PC-9 (cell line): ENCODE measurements at regions not wholly inside any gene's neighbourhood (a gene's known extent, or its start where the extent isn't known, plus 50 kb on each side); places are given as distances from the start of the nearest gene placed in this dataset.

Experiments used
- BruUV-seq: library from RNA; stranded (reverse); fragments of 400-500 nt; replicated peaks from 2 replicates; lab custom pipeline; 2021; lab: Mats Ljungman, UMichigan
- CTCF ChIA-PET: fragments of 300-600 bp; sonication (Branson Sonifier 250); formaldehyde crosslinking; loops from one replicate; lab custom pipeline; 2022; ENCODE audit warnings: antibody characterized with exemption; lab: Charles Lee
- POLR2A ChIA-PET: fragments of 300-600 bp; sonication (Branson Sonifier 250); formaldehyde crosslinking; loops from one replicate; lab custom pipeline; 2022; ENCODE audit warnings: antibody characterized with exemption; ENCODE audit not compliant: unreplicated experiment; lab: Charles Lee
- DNase-seq, 2 experiments: peaks; one replicate each; pipeline versions ENCODE4 v3.0.0 to v3.0.0-alpha.2; 2015 to 2022; ENCODE audit warnings: mixed read lengths in 1 of 2
- H2AFZ ChIP-seq: fragments of 200-600 bp; sonication (generic); 2 replicates; pipeline ENCODE4 v1.8.1; 2017; ENCODE audit warnings: antibody characterized with exemption
- H3F3A ChIP-seq: fragments of 200-600 bp; sonication (generic); 2 replicates; pipeline ENCODE4 v1.8.1; 2017; ENCODE audit warnings: antibody characterized with exemption, mild to moderate bottlenecking, low read depth; ENCODE audit not compliant: insufficient read depth
- H3K27ac ChIP-seq: fragments of 200-600 bp; sonication (generic); 2 replicates; pipeline ENCODE4 v1.6.1; 2016; ENCODE audit warnings: mixed run types
- H3K27me3 ChIP-seq: fragments of 200-600 bp; sonication (generic); 2 replicates; pipeline ENCODE4 v1.6.1; 2016; ENCODE audit warnings: low read depth, mixed run types; ENCODE audit not compliant: insufficient read depth
- H3K36me3 ChIP-seq: fragments of 200-600 bp; sonication (generic); 2 replicates; pipeline ENCODE4 v1.6.1; 2016; ENCODE audit warnings: low read depth, mixed run types
- H3K4me1 ChIP-seq: fragments of 200-600 bp; sonication (generic); replicated peaks from 2 replicates; pipeline ENCODE4 v1.6.1; 2016; ENCODE audit warnings: mixed run types; ENCODE audit not compliant: insufficient read depth
- H3K4me2 ChIP-seq: fragments of 200-600 bp; sonication (generic); 2 replicates; pipeline ENCODE4 v1.6.1; 2017; ENCODE audit warnings: mixed run types
- H3K4me3 ChIP-seq: fragments of 200-600 bp; sonication (generic); 2 replicates; pipeline ENCODE4 v1.6.1; 2016; ENCODE audit warnings: mixed run types
- H3K79me2 ChIP-seq: fragments of 200-600 bp; sonication (generic); 2 replicates; pipeline ENCODE4 v1.6.1; 2017; ENCODE audit warnings: low read depth, mixed run types
- H3K9me2 ChIP-seq: fragments of 200-600 bp; sonication (generic); 2 replicates; pipeline ENCODE4 v1.8.1; 2017; ENCODE audit warnings: mild to moderate bottlenecking; ENCODE audit not compliant: insufficient read depth
- H3K9me3 ChIP-seq: fragments of 200-600 bp; sonication (generic); 2 replicates; pipeline ENCODE4 v1.8.1; 2016; ENCODE audit warnings: low read depth; ENCODE audit not compliant: insufficient read depth
- H4K20me1 ChIP-seq: fragments of 200-600 bp; sonication (generic); 2 replicates; pipeline ENCODE4 v1.8.1; 2017; ENCODE audit not compliant: insufficient read depth
- CTCF ChIP-seq: fragments of 200-600 bp; sonication (generic); conservative IDR thresholded peaks from 2 replicates; pipeline ENCODE4 v1.6.1; 2017; ENCODE audit warnings: mixed run types, antibody characterized with exemption, mild to moderate bottlenecking, moderate library complexity
- EZH2 ChIP-seq: fragments of 200-600 bp; sonication (generic); IDR thresholded peaks from 2 replicates; pipeline ENCODE4 v1.8.0; 2017; ENCODE audit warnings: antibody characterized with exemption, low read depth
- intact Hi-C: fragments of 100-400 bp; cut with micrococcal nuclease; formaldehyde crosslinking; loops from one replicate; pipeline ENCODE4 v1.10.0; 2022; ENCODE audit not compliant: unreplicated experiment

GRCh38 chr6:164792666-164793065, 516.7 kb downstream of the C6orf118 start:
- CTCF ChIA-PET: no interaction called here
- Histone ChIP-seq H3K4me2 (no peak overlapping the region), H3K9me2 (no peaks in the 10 kb centered on the region), H2AFZ (no peak overlapping the region), H3K4me1 (no peaks in the 10 kb centered on the region), H3K27me3 (no peaks in the 10 kb centered on the region), H3K9me3 (no peaks in the 10 kb centered on the region), H3K79me2 (no peaks in the 10 kb centered on the region), H4K20me1 (no peaks in the 10 kb centered on the region), H3K4me3 (no peak overlapping the region), H3F3A (no peaks in the 10 kb centered on the region), H3K36me3 (no peaks in the 10 kb centered on the region), H3K27ac (no peak overlapping the region)
- TF ChIP-seq CTCF (no peak), EZH2 (no peak)
- POLR2A ChIA-PET: no interaction called here
- no TSS peak for BruUV-seq
- intact Hi-C loops: no loop called here
- DNase-seq: no peak

DNA sequence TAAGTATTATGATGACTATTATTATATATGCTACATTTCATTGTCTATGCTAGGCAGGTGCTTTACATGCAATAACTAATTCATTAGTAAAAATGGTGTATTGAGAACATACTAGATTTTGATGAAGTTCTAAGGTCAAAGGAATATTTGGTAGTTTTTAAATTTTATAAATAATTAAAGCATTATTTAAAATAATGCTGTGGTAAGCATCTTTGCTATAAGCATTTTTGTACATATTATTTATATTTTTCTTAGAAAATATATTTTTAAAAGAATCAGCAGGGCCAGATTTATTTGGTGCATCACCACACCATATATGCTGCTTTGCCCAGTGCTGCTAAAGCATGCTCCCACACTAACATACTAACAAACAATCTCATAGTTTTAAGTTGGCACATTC, 517.9 kb downstream of the C6orf118 start:
- H3K79me2 ChIP-seq: no peaks in the 10 kb centered on the region
- H2AFZ ChIP-seq: no peak overlapping the region
- no peaks in the 10 kb centered on the region for H3K36me3 ChIP-seq
- ChIA-PET CTCF (no interaction called here), POLR2A (no interaction called here)
- H3F3A ChIP-seq: no peaks in the 10 kb centered on the region
- DNase-seq: no peak
- H3K4me3 ChIP-seq: no peak overlapping the region
- no peaks in the 10 kb centered on the region for H4K20me1 ChIP-seq
- H3K27ac ChIP-seq: no peak overlapping the region
- intact Hi-C loops: no loop called here
- no peaks in the 10 kb centered on the region for H3K27me3 ChIP-seq
- TF ChIP-seq CTCF (no peak), EZH2 (no peak)
- no peaks in the 10 kb centered on the region for H3K9me2 ChIP-seq
- no peak overlapping the region for H3K4me2 ChIP-seq
- H3K4me1 ChIP-seq: no peaks in the 10 kb centered on the region
- H3K9me3 ChIP-seq: no peaks in the 10 kb centered on the region
- no TSS peak for BruUV-seq

- TF ChIP-seq CTCF (no peak), EZH2 (no peak)
- H3K79me2 ChIP-seq: no peaks in the 10 kb centered on the region
- no peaks in the 10 kb centered on the region for H4K20me1 ChIP-seq
- no peak overlapping the region for H2AFZ ChIP-seq
- no peaks in the 10 kb centered on the region for H3K9me2 ChIP-seq
- no peaks in the 10 kb centered on the region for H3K36me3 ChIP-seq
- H3K4me1 ChIP-seq: no peaks in the 10 kb centered on the region
- H3K27ac ChIP-seq: no peak overlapping the region
- no TSS peak for BruUV-seq
- H3K4me3 ChIP-seq: no peak overlapping the region
- H3F3A ChIP-seq: no peaks in the 10 kb centered on the region
- no peaks in the 10 kb centered on the region for H3K9me3 ChIP-seq
- intact Hi-C loops: no loop called here
- no peak overlapping the region for H3K4me2 ChIP-seq
- ChIA-PET CTCF (no interaction called here), POLR2A (no interaction called here)
- peaks cover 2% of the 10 kb centered on the region; the same call in 1 of the 2 replicates for H3K27me3 ChIP-seq
- no peak for DNase-seq
Measured at GRCh38 chr6:164763788-164764187, 545.6 kb downstream of the C6orf118 start.
